ENCODE measurements at regions not wholly inside any gene's neighbourhood (a gene's known extent, or its start where the extent isn't known, plus 50 kb on each side); places are given as distances from the start of the nearest gene placed in this dataset.

DNA sequence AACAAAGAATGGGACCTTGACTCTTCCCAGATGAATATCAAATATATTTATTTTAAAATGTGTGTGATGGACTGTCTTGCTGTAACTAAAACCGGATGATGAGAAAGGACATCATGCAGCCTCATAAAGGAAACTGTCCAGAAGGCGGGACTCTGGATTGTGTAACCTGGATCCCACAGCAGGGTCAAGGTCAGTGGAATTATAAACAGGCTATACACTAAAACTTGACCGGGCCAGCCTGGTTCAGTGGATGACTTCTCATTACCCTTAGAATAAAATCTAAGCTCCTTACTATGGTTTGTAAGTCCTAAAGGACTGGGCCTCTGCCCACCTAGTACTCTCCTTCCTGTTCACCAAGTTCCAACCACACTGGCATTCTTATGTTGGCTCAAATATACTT is 280.3 kb downstream of the ELAVL2 start:
- H3K27ac ChIP-seq: no peak overlapping the region
- no peak for TF ChIP-seq CTCF (conservative IDR thresholded peaks at IDR 0.05)

DNA sequence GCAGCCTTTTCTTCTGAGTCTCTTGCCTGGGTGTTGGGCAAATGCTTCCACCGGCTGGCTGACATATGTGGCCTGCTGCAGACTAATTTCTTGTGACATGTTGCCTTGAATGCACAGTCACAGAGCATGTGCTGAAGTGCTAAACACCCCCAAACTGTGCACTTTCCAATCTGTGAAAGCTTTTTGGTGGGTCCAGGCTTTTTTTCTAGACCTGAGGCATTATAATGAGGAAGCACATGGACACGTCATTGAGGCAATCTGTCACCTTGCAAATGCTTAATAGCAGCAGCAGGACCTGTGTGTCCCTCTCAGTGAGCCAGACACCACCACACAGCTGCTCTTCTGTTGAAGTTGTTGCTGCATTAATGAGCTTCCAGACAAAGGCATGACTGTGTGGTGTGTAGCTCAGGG is 274.7 kb downstream of the ELAVL2 start:
- no peak for TF ChIP-seq CTCF (conservative IDR thresholded peaks at IDR 0.05)
- no peak overlapping the region for H3K27ac ChIP-seq

- H3K27ac ChIP-seq: no peak overlapping the region
- no peak for TF ChIP-seq CTCF (conservative IDR thresholded peaks at IDR 0.05)
These were observed 273.9 kb downstream of the ELAVL2 start for GRCh38 chr9:23551929-23552707.

DNA sequence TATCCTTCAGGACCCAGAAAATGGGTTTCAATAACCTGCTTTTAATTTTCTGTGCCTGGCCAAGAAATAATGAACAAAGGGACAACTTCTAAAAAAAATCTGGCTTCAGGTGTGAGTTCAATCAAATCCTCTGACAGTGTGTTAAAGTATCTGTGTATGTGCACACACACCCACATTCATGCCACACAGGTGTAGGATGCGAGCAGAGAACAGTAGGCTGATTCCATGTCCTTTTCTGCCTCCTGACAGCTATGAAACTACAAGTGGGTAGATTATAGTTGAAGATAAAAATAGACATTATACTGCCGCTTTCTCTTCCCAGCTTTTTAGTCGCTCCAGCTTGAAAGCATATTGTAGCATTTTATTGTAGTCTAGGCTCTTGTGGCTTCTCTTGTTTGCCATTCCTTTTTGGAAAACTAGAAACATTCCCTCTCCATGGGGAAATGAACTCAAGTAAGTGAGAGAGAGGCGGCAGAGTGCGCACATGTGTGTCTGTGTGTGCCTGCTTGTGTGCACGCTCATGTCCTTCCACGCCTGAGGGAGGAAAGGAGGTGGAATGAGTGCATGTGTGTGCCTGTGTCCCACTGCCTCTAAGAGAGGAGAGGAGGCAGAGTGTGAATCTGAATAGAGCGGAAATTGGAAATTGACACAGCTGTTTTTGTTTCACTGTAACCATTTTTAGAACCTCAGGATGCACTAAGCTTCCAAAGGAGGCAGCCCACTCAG is 273.0 kb downstream of the ELAVL2 start:
- no peak overlapping the region for H3K27ac ChIP-seq
- TF ChIP-seq CTCF (conservative IDR thresholded peaks at IDR 0.05): no peak

DNA sequence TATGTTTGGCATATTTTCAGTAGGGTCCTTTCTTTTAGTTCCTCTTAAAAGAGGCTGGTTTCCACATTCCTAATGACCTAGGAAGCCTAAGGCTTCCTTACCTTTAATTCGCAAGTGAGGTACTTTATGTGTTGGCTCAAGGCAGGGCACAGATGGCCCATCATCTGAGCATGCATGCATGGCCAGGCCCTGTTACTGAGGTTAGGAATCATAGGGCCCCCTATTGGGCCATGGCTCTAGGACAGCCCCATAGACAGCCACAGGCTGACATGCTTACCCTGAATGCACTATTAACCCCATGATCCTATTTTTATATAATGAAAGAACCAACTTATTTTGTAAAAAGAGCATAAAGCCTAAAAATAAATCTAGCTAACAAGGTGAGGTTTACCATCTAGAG is 271.4 kb downstream of the ELAVL2 start:
- TF ChIP-seq CTCF (conservative IDR thresholded peaks at IDR 0.05): no peak
- H3K27ac ChIP-seq: no peak overlapping the region

DNA sequence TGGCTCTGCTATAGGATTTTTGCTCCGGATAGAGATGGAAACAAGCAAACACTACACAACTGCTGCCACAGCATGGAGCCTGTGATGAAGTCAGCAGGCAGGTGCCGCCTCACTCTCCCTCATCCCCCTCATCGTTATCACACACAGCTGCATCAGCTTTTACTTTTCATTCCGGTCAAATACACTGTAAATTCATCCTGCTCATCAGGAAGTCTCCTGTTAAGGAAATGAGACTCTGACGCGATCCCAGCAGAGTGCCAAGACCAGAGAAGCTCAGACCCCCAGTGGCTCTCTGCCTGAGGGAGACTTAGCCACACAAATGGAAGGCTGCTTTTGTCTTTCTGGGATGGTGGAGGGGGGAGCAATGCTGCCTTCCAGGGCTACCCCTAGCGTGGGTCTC is 270.2 kb downstream of the ELAVL2 start:
- no peak overlapping the region for H3K27ac ChIP-seq
- TF ChIP-seq CTCF (conservative IDR thresholded peaks at IDR 0.05): no peak

DNA sequence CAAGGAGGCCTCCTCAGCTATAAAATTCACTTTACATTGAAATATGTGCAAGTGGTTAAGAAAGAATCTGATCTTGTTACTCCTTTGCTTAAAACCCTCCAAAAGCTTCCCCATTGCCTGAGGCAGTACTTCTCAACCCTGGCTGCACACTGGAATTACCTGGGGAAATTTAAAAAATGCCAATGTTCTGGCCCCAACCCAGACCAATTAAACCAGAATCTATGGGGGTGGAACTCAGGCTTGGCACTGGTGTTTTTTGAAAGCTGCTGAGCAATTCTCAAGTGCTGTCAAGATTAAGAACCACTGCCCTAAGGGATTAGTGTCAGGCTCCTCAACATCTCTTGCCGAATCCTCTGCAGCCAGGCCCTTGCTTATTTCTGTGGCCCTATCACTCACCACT is 269.6 kb downstream of the ELAVL2 start:
- TF ChIP-seq CTCF (conservative IDR thresholded peaks at IDR 0.05): no peak
- no peak overlapping the region for H3K27ac ChIP-seq
